Liver (tissue), 3 donors: ENCODE measurements at regions not wholly inside any gene's neighbourhood (a gene's known extent, or its start where the extent isn't known, plus 50 kb on each side); places are given as distances from the start of the nearest gene placed in this dataset.

Experiments
- ATF3 ChIP-seq: IDR thresholded peaks from 2 replicates; pipeline ENCODE4 v1.6.1; 2016; ENCODE audit warnings: antibody characterized with exemption
- CTCF ChIP-seq: fragments of 150-350 bp; IDR thresholded peaks from 2 replicates; pipeline ENCODE4 v1.5.1; 2017; ENCODE audit warnings: improper control_type of control experiment, low read depth, low read length; ENCODE audit not compliant: missing input control
- FOXA1 ChIP-seq: IDR thresholded peaks from 2 replicates; pipeline ENCODE4 v1.6.1; 2016; ENCODE audit warnings: antibody characterized with exemption
- GABPA ChIP-seq, 2 donors: IDR thresholded peaks in 1 of 2; conservative IDR thresholded peaks in 1 of 2; 2 replicates each; pipeline ENCODE4 v1.6.1; 2016; ENCODE audit warnings: antibody characterized with exemption in 2 of 2, mild to moderate bottlenecking in 1 of 2, moderate library complexity in 1 of 2
- HNF4A ChIP-seq, 2 donors: conservative IDR thresholded peaks; 2 replicates each; pipeline ENCODE4 v1.6.1; 2016; ENCODE audit warnings: antibody characterized with exemption in 2 of 2, mild to moderate bottlenecking in 2 of 2
- JUND ChIP-seq, 2 donors: IDR thresholded peaks; 2 replicates each; pipeline ENCODE4 v1.6.1; 2016; ENCODE audit warnings: antibody characterized with exemption in 2 of 2
- MAX ChIP-seq: IDR thresholded peaks from 2 replicates; pipeline ENCODE4 v1.6.1; 2016; ENCODE audit warnings: antibody characterized with exemption
- RAD21 ChIP-seq, 2 donors: IDR thresholded peaks; 2 replicates each; pipeline ENCODE4 v1.6.1; 2016; ENCODE audit warnings: antibody characterized with exemption in 2 of 2, mild to moderate bottlenecking in 2 of 2
- REST ChIP-seq: IDR thresholded peaks from 2 replicates; pipeline ENCODE4 v1.6.1; 2016; ENCODE audit warnings: antibody characterized with exemption, mild to moderate bottlenecking
- SP1 ChIP-seq: IDR thresholded peaks from 2 replicates; pipeline ENCODE4 v1.6.1; 2018; ENCODE audit warnings: antibody characterized with exemption, mild to moderate bottlenecking
- YY1 ChIP-seq: IDR thresholded peaks from 2 replicates; pipeline ENCODE4 v1.6.1; 2016; ENCODE audit warnings: antibody characterized with exemption, mild to moderate bottlenecking
- ZBTB33 ChIP-seq: IDR thresholded peaks from 2 replicates; pipeline ENCODE4 v1.6.1; 2016; ENCODE audit warnings: antibody characterized with exemption
- donor health status: healthy.
- donor health status: healthy.

GRCh38 chr6:163779727-163780284 lies 365.3 kb downstream of the QKI start:
- TF ChIP-seq CTCF (no peak), JUND (IDR thresholded peaks at IDR 0.05) (no peak), HNF4A (conservative IDR thresholded peaks at IDR 0.05) (no peak), GABPA (IDR thresholded peaks at IDR 0.05 in 1 of 2, conservative IDR thresholded peaks at IDR 0.05 in 1 of 2) (no peak), FOXA1 (no peak), ATF3 (no peak), YY1 (no peak), ZBTB33 (no peak), REST (no peak), SP1 (no peak), RAD21 (IDR thresholded peaks at IDR 0.05) (no peak), MAX (no peak)
